Fibroblast of skin of right biceps (primary cell): ENCODE measurements at regions not wholly inside any gene's neighbourhood (a gene's known extent, or its start where the extent isn't known, plus 50 kb on each side); places are given as distances from the start of the nearest gene placed in this dataset.
A peak's percentile ranks its signal among the peaks of the same experiment; 100 is the strongest.

Source experiments
- DNase-seq: peaks from one replicate; pipeline ENCODE4 v3.0.0-alpha.2; 2013

DNA sequence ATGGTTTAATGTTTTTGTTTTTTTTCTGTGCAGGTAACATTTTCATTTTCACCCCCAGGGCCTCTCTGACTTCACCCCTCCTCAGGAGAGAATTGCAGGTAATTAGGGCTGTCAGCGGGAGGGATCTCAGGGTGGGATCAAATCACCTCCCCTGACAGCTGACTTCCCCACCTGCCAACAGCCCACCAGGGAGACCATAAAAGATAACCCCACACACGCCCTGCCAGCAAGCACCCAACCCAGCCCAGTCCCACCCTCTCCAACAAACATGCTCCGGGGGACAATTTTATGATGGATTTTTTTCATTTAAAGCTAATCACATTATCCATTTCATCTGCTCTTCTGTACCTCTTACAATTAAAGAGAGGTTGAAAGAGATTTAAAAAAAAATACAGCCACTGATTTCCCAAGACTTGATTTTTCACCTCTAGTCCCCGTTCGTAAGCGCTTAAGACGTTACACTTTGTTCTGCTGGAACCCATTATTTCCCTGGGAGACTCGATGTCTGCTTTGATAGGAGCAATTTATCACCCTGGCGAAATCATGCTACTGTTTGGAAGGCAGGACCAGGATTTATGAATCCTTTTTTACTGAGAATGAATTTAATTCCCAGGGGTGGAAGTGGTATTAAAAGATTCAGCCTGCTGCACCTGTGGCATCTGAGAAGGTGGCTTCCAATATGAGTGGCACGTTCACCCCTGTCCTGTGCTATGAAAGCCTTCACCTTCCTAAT is 232.9 kb upstream of the ID2 start:
- no peak for DNase-seq

DNA sequence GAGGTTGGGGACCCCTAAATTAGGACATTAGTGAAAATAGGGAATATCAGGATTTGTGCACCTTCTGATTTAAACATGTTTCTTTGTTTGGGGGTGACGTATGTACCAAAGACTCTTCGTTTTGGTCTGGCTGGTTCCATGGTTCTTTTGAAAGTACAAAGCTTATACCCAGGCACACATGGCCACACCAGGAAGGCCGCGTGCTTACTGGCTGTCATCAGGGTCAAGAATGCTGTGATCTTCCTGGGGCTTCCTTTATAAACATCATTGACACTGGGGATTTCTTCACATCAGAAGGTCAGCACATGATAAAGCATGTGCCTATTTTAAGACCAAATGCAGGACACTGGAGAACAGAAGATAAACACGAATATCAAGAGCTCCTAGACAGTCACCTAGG is 230.6 kb upstream of the ID2 start:
- no peak for DNase-seq

DNA sequence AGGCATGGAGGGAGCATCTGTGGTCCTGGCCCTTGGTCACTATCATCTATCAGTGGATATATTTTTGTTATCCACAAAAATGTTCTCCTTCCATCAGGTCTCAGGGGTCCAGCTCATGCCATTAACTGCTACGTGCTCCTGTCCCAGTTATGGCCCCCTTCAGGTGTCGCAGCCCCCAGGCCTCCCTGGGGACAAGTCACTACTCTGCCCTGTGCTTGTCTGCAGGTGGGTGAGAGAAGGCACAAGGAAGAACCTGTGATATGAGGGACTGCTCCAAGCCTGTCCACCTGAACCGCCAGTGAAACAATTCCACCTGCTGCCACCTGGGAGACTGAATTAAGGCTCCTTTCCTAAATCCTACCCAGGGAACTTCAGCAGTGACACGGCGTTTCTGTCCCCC is 229.6 kb upstream of the ID2 start:
- no peak for DNase-seq

DNA sequence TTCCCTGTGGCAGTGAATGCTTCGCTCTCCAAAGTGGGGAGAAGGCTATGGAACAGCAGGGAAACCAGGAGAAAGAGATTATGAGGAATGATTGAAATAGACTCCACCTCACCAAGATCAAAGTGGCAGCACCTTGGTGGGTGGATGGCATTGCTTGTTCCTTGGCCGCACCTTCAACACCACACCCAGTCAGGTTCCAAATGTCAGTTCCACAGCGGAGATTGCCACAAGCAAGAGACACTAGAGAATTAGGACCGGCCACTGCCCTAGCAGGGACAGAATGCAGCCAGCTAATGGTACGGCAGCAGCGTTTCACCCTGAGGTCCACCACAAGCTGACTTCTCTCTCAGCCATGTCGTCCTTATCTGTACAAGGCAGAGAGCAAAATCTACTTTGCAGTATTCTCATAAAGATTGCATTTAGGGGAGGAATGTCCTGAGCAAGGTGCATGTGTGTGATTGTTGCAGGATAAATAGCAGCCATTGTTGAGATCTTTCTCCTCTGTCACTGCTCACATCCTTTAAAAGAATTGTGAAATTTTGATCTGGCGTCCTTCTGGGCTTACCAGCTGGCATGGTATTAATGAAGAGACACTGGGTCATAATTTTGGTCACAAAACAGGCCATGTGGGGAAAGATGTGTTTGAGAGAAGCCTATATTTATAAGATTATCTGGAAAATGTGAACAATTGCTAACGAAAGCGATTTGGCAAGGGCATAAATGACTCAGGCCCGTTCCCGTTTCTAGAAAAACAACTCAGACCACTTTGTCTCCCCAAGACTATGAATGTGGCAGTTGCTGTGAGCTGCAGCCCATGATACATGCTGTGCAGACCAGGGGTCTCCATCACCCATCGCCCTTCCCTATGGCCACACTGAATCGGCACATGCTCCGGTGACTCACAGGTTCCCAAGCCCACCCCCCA is 228.6 kb upstream of the ID2 start:
- DNase-seq = no peak

DNA sequence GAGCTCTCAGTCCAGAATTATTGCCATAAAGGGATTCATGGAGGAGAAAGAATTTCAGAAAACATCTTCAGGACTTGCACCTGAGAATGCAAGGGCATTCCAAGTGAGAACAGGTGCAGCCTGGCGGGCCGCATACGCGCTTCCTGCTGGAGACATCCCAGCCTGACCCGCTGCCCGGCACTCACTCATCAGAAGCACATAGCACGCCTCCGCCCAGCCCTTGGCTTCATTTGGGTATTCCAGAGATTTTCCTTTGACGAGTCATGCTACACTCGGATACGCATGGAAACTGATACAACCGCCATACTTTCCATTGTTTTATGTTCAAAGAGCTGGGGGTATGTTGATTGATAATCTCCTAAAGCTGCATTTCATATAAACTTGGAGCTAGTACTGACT is 228.0 kb upstream of the ID2 start:
- DNase-seq = peak; percentile 45

DNA sequence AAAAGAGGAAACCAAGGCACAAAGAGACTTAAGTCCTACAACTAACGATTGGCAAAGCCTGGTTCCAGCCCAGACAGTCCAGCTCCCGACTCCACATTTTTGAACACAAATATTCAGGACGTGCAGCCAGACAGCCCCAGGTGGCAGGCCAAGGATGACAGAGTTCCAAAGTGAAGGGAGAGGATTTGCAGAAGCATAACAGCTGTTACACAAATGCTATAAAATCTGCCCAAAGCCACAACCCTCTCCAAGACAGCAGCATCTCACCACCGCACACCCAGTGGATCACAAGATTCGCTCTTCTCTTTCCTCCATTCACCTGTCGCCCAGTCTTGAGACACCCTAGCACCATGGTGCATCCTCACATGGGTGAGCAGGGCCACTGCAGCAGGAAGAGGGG is 227.1 kb upstream of the ID2 start:
- no peak for DNase-seq

DNA sequence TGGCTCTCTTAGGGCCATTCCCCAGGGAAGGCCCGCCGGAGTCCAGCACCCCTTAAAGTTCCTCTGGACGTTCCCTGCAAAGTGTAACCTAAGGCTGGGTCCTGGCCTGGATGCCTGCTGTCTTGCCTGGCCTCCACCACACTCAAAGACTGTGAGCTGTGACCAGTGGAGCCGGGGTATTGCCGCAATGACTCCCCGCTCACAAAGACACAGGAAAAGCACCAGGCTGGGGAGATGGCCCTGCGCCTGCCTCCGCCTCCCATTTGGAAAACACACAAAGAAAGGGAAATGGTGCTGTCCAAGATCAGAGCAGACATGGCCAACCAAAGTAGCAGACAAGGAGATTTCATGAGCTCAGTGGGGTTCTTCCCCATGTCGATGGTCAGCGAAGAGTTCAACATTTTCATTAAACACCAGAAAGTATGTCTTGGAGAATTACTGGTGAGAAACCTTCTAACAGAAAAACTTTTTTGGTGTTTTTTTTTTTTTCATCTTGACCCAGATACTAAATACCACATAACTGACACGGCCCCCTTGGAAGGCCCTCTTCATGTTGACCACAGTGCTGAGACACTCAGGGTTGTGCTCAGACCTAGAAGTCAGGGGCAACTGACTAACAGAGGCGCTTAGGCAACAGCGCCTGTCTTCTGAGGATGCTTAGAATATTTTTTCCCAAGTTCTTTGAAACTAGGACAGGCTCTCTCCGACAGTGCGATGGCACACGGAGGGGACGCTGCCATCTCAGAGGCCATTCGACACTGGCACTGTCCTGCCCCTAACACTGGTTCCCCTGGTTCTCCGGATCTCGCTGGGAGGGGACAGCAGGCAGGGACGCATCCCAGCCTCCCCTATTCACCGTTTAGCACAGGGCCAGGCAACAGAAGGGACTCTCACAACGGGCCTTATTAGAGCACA is 226.4 kb upstream of the ID2 start:
- no peak for DNase-seq

DNA sequence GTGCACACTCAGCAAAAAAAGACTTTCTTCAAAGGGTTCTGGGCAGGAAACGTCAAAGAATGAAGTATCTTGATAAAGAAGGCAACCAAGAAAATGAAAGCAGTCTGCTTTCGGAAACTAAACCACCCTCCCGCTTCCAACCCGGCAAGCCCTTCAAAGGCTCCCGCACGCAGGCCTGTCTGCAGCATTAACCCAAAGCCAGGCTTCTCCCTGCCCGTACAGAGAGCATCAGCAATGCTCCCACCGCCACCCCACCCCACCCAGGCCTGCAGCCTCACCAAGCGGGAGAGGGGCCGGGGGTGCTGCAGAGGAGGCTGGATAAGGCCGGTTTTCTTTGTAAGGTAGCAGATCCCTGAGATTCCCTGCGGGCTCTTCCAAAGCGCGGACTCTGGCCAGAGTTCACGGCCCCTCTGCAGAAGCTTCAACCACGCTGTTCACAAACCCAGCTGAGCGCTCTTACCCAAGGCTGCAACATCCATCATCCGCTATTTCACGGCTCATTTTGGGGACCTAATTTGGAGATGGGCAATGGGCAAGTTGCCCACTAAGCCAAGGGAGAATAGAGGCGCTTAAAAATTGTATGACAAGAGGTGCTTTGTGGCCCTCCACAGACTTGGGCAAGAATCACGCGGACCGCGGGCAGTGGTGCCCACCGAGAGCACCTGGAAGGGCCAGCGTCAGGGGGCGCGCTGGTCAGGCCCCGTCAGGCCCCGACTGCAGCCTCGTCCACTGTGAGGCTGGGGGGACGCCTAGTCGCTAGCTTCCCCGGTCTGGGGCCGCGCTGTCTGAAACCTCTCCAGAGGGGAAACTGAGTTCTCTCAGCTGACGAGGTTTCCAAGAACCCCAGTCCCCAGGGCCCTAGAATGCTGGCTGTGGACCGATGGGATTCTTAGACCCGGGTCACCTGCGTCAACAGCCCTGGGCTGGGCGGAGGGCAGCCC is 225.4 kb upstream of the ID2 start:
- DNase-seq = no peak

DNA sequence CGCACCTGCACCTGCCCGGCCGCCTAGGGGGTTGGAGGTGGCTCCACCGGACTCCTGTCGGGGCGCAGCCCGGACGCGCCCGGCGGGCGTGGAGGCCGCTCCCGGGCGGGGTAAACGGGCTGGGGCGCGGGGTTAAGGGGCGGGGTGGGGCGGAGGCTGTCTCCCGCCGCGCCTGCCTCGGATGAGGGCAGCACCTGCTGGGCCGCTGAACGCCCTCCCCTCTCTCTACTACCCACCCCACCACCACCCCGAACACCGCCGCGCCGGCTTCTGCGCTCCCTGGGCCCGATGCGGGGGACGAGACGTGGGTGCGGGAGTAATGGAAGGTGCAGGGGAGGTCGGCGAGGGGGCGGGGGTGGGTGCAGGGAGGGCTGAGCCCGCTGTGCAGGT is 224.8 kb upstream of the ID2 start:
- DNase-seq = no peak

DNA sequence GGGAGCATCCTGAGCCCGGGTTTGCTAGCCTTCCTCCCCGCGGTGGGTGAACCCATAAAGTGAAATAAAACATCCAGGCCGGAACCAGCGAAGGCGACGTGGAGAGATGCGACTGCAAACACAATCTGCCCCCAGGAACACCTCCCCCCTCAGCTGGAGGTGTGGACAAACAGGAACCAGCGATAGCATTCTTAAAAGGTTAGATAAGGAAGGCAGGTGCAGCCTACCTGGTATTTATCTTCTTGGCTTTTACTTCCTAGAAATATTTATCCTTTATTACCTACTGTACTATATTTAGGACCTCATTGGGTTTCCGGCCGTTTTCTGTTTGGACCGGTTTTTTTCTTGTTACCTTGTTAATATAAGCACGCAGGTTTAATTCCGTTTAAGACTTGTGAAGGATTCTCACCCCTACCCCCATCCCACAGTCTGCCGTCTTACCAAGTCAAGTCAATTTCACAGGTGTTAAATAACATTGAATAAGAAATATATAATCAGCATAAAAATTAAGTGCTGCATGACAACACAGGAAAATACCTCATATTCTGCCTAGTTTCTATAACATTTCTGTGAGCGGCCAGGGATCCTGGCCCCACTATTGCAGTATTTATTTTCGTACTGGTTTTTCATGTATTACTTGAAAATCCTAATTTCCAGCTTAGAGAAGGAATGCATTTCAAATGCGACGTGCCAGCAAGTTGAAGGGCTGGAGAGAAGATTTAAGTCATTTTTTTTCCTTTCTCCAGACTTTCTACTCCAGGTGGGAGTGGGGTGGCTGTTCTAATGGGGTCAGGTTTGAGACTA is 224.0 kb upstream of the ID2 start:
- DNase-seq = no peak

DNA sequence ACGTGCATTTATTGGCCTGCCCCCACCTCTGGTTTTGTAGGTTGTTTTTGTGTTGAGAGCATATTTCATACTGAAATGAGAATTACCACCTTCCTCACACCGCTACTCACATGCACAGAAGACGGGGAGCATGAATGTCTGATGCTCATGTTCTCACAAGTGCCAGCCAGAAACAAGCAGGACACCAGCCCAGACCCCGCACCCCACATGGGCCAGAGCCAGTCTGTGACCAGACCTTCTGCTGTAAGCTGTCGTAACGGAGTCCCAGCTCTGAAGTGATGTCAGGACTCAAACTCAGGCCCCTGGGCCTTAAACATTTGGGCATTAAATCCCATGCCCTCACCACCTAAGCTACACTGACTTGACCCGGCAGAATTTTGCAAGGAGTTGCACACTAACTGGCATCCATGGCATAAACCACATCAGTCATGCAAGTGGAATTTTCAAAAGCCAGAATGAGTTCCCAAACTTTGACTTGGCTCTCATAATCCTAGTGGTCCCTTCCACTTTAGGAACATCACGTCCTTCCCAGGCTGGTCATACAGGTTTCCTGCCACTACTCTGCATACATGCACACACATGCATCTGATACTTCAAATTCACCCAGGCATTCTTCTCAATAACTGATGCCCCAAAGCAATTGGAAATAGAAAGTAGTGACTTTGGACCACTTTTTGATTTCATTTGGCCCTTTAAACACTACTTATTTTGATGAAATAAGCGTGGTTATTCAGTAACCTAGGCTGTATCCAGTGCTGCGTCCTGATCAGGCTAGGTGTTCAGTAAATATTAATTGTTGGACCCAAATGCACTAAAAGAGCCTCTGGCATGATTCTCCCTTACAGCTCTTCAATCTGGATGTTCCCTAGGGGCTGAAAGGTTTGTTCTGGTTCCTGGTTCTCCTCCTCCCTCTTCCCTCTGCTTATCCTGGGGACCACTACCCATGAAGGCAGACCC is 223.1 kb upstream of the ID2 start:
- DNase-seq = no peak

DNA sequence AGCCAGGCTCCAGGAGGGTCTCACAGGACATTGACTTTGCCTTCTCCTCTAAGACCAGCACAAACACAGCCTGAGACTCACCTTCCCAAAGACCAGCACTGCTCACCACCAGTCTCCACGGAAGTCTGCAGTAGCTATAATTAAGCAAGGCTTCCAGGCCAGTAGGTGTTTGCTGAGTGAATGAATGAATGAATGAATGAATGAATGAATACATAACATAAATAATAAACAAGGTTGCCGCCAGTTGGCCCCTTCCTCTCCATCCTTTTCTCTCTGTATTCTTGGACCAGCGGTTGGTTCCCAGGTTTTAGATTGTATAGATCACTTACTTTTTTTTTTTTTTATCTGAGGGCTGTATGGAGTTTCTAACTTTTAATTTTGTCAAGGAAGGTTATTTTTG is 222.4 kb upstream of the ID2 start:
- no peak for DNase-seq

DNA sequence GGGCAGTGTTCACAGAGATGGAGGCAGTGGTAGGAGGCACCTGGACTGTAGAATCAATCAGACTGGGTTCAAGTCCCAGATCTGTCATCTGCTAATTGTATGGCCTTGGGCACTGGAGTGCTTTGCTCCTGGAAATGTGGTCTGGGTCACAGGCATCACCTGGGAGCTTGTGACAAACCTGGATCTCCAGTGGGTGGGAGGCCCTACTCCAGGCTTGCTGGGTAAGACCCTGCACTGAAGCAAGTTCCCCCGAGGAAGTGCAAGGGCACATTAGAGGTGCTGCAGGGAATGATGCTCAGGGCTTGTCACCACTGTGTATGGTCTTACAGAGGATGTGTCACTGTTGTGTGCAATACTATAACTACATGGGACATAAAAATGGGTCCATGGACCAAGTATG is 220.5 kb upstream of the ID2 start:
- DNase-seq = no peak

DNA sequence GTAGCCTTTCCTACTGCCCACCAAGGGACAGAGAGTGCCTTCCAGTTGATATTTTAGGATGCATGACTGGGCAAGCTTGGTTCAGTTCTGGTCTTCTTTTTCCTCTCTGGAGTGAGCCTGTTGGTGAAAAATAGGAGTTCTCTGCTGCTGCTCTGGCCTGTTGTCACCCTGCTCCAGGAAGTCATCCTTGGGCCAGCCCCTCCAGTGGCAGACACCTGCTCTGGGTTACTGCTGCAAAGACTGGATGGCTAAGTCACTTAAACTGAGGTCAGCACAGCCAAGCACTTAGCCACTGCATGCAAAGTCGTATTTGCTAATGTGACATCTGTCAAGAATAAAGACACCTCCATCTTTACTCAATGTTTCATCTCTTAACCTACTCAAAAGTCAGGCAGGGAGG is 219.6 kb upstream of the ID2 start:
- no peak for DNase-seq

DNA sequence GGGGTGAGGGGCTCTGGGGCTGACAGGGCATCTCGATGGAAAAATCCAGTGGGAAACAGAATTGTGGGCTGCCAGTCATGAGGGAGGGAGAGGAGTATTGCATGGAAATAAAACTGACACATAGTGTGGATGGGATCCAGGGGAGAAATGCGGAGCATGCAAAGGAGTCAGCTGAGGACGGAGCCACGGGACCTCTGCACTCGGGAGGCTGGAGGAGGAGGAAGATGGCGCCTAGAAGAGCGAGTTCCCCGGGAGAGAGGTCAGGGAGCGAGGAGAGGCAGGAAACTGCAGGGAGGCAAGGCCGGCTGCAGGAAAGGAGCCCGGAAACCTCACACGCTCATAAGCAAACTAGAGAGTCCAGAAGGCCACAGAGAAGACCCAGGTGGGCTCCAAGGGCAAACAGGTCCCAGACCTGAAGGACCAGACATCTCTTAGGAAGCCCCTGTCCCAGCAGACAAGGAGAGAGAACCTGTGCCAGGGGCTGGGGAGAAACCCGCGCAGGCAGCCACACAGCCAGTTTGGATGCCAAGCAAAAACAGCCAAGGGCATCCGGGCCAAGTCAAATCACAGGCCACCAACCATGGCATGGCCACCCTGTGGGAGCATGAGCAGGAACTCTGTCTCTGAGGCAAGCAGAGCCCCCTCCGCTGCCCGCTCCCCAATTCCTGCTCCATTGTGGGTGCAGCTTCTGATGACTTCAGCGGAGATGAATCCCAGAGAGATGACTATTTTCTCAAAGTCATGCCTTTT is 218.8 kb upstream of the ID2 start:
- DNase-seq = no peak

DNA sequence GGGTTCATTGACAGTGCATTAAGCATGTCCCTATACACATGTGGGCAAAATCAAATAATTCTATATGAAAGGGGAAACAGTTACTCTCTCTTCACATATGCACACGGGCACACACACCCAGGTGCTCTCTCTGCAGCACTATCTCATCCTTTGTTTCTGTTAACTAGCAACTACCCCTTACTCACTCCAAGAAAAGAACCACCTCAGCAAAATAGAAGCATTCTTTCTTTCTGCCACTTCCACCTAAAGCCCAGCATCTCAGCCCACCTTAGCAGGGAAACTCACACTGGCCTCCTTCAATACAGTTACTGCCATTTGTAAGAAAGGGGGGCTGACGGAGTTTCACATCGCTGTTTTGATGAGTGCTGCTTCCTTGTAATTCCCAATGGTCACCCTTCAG is 216.3 kb upstream of the ID2 start:
- DNase-seq = no peak

DNA sequence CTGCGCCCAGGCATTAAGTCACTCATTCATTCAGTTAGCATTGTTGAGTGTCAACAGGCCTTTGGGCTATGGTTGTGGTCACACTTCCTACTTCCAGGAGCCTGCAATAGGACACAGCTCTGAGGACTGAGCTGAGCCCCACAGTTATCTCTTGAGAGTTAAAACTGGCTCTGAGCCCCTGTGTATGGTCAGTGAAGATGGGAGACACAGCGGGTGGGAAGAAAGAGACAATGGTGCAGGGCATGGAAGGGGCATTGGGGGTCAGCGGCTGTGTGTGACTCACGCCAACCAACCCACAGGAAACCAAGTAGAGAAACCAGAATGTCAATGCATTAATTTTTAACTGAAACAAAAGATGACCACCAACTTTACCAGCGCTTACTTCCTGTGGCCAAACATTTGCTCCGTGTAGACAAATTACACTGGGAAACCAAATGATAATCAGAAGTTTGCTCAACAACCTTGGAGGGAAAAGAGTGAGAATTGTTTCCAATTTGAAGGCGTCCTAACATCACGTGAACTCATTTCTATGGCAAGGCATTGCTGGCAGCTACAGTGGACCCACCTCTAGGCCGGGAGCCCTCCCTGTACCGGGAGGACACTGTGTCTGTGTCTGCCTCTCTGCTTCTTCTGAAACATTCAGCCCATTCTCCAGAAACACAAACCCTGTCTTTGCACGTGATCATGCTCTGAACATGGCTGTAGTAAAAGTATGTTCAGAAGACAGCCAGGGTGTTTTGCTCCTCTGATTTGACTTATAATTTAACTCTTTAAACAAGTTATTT is 212.0 kb upstream of the ID2 start:
- DNase-seq = no peak

DNA sequence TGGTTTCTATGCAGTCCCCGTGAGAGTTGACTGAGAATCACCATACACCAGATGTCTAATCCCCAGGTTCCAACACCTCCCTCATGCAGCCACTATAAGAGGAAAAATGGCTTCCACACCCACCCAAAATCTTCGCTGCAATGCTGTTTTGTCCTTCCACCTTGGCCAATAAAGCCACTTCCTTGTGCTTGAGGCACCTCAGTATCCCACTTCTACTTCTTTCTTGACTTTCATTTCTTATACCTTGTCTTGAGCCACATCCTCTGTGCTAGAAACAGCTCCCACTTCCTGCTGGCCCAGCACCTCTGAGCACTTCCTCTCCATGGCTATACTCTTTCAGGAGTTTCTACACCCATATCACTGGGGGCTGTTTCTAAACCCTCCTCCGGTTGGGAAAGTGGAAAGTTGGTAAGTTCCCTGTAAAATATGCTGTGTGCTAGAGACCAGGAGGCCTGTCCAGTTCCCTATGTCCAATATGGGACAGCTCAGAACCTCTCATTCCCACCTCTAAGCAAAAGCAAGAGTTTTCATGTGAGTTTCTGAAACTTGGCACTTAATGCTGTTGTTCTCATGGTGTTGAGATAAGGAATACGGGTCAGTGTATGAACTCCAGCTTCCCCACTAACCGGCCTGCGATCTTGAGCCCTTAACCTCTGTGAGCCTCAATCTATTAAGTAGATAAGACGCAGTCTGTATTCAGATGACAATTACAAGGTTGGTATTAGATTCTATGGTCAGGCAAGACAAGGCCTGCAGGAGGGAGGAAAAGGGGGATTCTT is 209.1 kb upstream of the ID2 start:
- DNase-seq = no peak
